GM19468 (cell line): ENCODE measurements at regions not wholly inside any gene's neighbourhood (a gene's known extent, or its start where the extent isn't known, plus 50 kb on each side); places are given as distances from the start of the nearest gene placed in this dataset.
"Not testable (repeated sequence)": the region's sequence is repeated elsewhere in the genome, so short reads cannot be mapped to it uniquely, and the experiment has no call there.

Source experiments
- ATAC-seq: cut with Tn5 transposase; IDR thresholded peaks from one replicate; pipeline ENCODE4 v1.9.1; 2021; ENCODE audit warnings: mild to moderate bottlenecking, moderate library complexity, moderate number of reproducible peaks; ENCODE audit not compliant: unreplicated experiment; ENCODE audit errors: extremely low read depth

- not testable (repeated sequence) for ATAC-seq
These were observed 217.5 kb downstream of the FOXD4L6 start for GRCh38 chr9:40910995-40911394.

DNA sequence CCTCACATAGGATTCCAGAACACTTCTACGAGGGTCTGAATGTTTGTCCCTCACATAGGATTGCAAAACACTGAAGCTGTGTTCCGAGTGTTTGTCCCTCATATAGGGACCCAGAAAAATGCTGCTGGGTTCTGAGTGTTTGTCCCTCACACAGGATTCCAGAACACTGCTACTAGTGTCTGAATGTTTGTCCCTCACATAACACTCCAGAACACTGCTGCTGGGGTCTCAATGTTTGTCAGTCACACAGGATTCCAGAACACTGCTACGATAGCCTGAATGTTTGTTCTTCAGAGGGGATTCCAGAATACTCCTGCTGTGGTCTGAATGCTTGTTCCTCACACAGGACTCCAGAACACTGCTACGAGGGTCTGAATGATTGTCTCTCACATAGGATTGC lies 218.7 kb downstream of the FOXD4L6 start:
- no peak for ATAC-seq

DNA sequence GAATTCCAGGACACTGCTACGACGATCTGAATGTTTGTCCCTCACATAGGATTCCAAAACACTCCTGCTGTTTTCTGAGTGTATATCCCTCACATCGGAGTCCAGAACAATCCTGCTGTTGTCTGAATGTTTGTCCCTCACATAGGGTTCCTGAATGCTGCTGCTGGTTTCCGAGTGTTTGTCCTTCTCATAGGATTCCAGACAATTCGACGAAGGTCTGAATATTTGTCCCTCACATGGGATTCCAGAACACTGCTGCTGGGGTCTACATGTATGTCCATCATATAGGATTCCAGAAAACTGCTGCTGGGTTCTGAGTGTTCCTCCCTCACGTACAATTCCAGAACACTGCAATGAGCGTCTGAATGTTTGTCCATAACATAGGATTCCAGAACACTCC lies 219.4 kb downstream of the FOXD4L6 start:
- ATAC-seq: not testable (repeated sequence)

DNA sequence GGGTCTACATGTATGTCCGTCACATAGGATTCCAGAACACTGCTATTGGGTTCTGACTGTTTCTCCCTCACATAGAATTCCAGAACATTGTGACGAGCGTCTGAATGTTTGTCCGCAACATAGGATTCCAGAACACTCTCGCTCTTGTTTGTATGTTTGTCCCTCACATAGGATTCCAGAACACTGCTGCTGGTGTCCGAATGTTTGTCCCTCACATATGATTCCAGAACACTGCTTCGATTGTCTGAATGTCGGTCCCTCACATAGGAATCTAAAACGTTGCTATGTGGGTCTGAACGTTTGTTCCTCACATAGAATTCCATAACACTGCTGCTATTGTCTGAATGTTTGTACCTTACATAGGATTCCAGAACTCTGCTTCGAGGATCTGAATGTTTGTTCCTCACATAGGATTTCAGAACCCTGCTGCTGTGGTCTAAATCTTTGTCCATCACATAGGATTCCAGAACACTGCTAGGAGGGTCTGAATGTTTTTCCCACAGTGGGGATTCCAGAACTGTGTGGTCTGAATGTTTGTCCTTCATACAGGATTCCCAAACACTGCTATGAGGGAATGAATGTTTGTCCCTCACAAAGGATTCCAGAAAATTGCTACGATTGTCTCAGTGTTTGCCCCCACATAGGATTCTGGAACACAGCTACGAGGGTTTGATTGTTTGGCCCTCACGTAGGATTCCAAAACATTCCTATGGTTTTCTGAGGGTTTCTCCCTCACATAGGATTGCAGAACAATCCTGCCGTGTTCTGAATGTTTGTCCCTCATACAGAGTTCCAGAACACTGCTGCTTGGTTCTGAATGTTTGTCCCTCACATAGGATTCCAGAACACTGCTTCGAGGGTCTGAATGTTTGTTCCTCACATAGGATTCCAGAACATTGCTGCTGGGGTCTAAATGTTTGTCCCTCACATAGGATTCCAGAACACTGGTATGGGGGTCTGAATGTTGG lies 220.5 kb downstream of the FOXD4L6 start:
- no peak for ATAC-seq

- not testable (repeated sequence) for ATAC-seq
These were observed 221.6 kb downstream of the FOXD4L6 start for GRCh38 chr9:40906879-40907278.

GRCh38 chr9:40892315-40892714 lies 236.2 kb downstream of the FOXD4L6 start:
- not testable (repeated sequence) for ATAC-seq

GRCh38 chr9:40885858-40886257 lies 242.6 kb downstream of the FOXD4L6 start:
- ATAC-seq: not testable (repeated sequence)

- ATAC-seq: not testable (repeated sequence)
These were observed 243.5 kb downstream of the FOXD4L6 start for GRCh38 chr9:40884902-40885490.

DNA sequence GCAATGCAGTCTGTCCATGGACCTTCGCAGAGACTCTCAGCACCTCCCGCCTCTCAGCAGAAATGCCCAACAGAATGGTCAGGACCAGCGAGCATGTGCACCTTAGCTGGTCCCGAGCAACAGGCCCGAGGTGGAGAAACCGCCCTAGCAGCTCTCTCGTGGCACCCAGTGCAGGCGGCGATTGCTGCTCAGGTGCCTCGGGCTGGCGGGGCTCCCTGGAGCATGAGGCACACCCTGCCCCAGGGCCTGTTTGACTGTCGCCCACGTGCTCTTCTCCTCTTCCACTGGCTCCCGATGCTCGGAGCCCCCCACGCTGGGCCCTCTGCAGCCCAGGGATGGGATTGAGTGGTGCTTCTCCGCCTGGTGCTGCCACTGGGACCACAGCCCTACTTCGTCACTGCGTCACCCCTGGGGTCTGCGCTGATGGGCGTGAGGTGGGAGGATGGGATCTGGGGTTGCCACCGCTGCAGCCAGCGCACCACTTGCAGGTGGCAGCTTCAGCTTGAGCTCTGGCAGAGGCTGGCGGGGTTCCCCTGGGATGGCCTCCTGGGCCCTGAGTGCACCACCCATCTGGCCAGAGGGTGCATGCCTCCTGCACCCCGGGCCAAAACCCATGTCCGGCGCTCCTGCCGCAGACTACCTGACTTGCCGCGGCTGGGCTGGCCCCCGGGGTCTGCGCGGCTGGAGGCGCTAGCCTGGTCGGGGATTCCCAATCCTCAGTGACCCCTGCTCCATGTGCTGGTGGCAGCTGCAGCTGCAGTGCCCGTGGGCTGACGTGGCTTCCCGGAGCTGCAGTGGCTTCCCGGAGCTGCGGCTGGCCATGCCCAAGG lies 244.2 kb downstream of the FOXD4L6 start:
- no peak for ATAC-seq

DNA sequence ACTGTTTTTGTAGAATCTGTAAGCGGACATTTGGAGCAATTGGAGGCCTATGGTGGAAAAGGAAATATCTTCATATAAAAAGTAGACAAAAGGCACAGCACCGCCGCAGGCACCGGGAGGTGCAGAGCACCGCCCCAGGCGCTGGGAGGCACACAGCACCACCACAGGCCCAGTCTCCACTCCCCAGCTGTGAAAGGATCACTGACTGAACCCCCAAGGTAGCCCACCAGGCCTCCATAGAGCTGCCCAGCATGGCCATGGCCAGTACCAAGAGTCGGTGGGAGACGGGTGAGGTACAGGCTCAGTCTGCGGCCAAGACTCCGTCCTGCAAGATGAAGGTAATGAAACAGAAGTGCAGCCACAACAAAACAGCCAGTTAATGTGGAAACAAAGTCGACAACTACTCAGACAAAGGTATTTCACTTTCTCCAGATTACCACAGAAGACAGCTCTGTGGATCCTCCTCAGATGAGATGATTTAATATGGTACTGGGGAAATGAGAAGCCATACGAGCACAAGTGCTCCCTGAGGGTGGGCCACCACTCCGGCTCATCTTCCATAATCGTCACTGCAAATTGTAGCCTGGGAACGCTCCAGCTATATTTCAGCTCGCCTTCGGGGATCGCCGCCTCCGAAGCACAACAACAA lies 244.9 kb downstream of the FOXD4L6 start:
- ATAC-seq: not testable (repeated sequence)

GRCh38 chr9:40873753-40874295 lies 254.7 kb downstream of the FOXD4L6 start:
- ATAC-seq: not testable (repeated sequence)

- not testable (repeated sequence) for ATAC-seq
These were observed 260.0 kb downstream of the FOXD4L6 start for GRCh38 chr9:40868437-40868836.
